ENCODE measurements at regions not wholly inside any gene's neighbourhood (a gene's known extent, or its start where the extent isn't known, plus 50 kb on each side); places are given as distances from the start of the nearest gene placed in this dataset.

DNA sequence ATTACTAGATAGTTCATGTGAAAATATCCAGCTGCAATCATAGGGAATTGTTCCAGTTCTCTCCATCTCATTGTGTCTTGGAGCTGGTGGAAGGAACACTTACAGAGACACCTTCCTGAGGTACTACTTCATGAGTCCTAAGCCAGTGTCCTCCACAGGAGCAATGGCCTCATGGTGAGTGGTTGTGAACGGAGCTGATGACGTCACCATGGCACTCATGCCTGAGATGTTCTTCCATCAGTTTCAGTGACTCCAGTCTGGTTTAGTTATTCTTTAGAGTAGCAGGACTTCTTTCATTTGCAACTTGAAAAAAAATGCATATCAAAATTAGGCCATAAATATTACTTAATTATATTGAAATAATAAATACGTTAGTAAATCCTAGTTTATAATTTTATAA lies 418.6 kb downstream of the ZNF521 start:
- TF ChIP-seq POLR2AphosphoS5 (IDR thresholded peaks at IDR 0.05) (no peak), POLR2A (IDR thresholded peaks at IDR 0.05; ENCODE audit: low read depth) (no peak), EP300 (IDR thresholded peaks at IDR 0.05) (no peak)
- TF ChIP-seq, protein P1, sequence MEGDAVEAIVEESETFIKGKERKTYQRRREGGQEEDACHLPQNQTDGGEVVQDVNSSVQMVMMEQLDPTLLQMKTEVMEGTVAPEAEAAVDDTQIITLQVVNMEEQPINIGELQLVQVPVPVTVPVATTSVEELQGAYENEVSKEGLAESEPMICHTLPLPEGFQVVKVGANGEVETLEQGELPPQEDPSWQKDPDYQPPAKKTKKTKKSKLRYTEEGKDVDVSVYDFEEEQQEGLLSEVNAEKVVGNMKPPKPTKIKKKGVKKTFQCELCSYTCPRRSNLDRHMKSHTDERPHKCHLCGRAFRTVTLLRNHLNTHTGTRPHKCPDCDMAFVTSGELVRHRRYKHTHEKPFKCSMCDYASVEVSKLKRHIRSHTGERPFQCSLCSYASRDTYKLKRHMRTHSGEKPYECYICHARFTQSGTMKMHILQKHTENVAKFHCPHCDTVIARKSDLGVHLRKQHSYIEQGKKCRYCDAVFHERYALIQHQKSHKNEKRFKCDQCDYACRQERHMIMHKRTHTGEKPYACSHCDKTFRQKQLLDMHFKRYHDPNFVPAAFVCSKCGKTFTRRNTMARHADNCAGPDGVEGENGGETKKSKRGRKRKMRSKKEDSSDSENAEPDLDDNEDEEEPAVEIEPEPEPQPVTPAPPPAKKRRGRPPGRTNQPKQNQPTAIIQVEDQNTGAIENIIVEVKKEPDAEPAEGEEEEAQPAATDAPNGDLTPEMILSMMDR (IDR thresholded peaks at IDR 0.05): no peak
